Keratinocyte (primary cell): ENCODE measurements at regions not wholly inside any gene's neighbourhood (a gene's known extent, or its start where the extent isn't known, plus 50 kb on each side); places are given as distances from the start of the nearest gene placed in this dataset.

ENCODE experiments used
- CTCF ChIP-seq, 3 experiments: IDR thresholded peaks in 1 of 3; conservative IDR thresholded peaks in 1 of 3; optimal IDR thresholded peaks in 1 of 3; 2 replicates in 2 of 3; 3 replicates in 1 of 3; pipeline versions ENCODE3 to v1.5.1; 2011; ENCODE audit warnings: low read length in 3 of 3, mild to moderate bottlenecking in 3 of 3, moderate library complexity in 2 of 3, control low read depth in 1 of 3, inconsistent platforms in 1 of 3; ENCODE audit not compliant: insufficient read depth in 2 of 3; ENCODE audit errors: extremely low read depth in 1 of 3
- EZH2 ChIP-seq: IDR thresholded peaks from one replicate; pipeline ENCODE4 v1.6.1; 2012; ENCODE audit warnings: inconsistent platforms, mild to moderate bottlenecking, low read length, moderate library complexity

- TF ChIP-seq CTCF (optimal IDR thresholded peaks at IDR 0.05 in 1 of 3, IDR thresholded peaks at IDR 0.05 in 1 of 3, conservative IDR thresholded peaks at IDR 0.05 in 1 of 3; ENCODE audit: extremely low read depth in 1 of 3, insufficient read depth in 2 of 3, low read length in 3 of 3) (no peak), EZH2 (no peak)
Measured at GRCh38 chr2:236887953-236888793, 197.5 kb upstream of the COPS8 start.
